ENCODE measurements at regions not wholly inside any gene's neighbourhood (a gene's known extent, or its start where the extent isn't known, plus 50 kb on each side); places are given as distances from the start of the nearest gene placed in this dataset.
A peak's percentile ranks its signal among the peaks of the same experiment; 100 is the strongest.

DNA sequence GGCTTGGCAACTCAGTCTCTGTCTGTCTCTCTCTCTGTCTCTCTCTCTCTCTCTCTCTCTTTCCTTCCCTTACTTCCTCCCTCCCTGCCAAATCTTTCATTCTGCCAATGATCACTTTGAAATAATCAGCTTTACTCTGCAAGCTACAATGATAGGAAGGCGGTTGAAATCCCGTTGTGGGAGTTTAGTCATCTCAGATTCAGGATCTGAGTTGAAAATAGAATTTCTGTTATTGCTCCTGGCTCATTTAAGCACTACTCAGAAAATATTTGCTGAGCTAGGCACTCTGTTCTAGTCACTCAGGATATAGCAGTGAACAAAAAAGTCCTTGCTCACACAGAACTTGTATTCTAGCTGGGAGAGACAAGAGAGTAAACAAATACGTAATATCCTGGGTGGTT is 56.3 kb upstream of the DCTD start:
- TF ChIP-seq, protein P1, sequence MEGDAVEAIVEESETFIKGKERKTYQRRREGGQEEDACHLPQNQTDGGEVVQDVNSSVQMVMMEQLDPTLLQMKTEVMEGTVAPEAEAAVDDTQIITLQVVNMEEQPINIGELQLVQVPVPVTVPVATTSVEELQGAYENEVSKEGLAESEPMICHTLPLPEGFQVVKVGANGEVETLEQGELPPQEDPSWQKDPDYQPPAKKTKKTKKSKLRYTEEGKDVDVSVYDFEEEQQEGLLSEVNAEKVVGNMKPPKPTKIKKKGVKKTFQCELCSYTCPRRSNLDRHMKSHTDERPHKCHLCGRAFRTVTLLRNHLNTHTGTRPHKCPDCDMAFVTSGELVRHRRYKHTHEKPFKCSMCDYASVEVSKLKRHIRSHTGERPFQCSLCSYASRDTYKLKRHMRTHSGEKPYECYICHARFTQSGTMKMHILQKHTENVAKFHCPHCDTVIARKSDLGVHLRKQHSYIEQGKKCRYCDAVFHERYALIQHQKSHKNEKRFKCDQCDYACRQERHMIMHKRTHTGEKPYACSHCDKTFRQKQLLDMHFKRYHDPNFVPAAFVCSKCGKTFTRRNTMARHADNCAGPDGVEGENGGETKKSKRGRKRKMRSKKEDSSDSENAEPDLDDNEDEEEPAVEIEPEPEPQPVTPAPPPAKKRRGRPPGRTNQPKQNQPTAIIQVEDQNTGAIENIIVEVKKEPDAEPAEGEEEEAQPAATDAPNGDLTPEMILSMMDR (conservative IDR thresholded peaks at IDR 0.05; ENCODE audit: low read length), result no peak
- H3K4me3 ChIP-seq (ENCODE audit: low read length), result no peak overlapping the region
- DNase-seq (ENCODE audit: low read depth), result peak; percentile 1

DNA sequence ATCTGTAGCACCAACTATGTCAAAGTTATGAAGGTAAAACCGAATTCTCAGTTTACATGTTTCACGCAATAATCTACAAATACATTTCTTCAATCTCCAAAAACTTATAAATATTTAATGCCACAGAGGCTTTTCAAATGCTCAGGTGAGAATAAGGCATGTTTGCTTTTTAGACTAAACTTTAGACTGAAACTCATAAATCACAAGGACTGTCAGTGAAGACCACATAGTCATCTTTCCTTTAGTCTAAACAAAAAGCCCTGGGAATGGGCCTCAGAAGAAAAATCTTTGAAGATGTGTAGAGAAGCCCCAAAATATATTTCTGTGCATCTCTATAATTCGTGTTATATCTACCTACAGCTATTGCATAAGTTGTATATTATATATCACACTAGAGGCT is 54.5 kb upstream of the DCTD start:
- TF ChIP-seq, protein P1 (conservative IDR thresholded peaks at IDR 0.05; ENCODE audit: low read length), result no peak
- DNase-seq (ENCODE audit: low read depth), result no peak

DNA sequence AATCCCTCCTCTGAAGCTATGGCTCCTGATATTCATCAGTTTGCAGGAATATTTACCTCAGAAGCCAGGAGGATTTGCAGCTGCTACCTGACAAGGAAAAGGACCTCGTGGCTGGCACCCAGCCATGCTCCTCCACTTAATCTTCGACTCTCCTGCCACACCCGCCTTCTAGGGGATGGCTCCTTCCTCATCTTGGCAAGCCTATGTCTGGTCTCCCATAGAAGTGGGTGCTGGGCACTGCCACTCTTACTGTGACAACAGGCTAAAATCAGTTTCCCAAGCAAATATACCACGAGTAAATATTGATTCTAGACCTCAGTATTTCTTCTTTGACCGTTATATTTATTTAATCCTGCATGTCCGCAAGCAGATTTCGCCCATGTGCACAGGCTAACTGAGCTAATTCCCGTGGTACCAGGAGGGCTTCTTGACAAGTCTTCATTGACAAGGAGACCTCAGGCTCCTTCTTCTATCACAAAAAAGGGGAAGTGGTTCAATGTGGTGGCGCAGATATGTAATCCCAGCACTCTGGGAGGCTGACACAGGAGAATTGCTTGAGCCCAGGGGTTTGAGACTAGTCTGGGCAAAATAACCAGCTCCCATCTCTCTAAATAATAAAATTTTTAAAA is 52.6 kb upstream of the DCTD start:
- TF ChIP-seq, protein P1 (conservative IDR thresholded peaks at IDR 0.05; ENCODE audit: low read length), result no peak
- DNase-seq (ENCODE audit: low read depth), result no peak
- H3K4me3 ChIP-seq (ENCODE audit: low read length), result no peak overlapping the region

More for the DNA sequence above, 54.5 kb upstream of the DCTD start:
- no peak overlapping the region for H3K4me3 ChIP-seq (ENCODE audit: low read length)

DNA sequence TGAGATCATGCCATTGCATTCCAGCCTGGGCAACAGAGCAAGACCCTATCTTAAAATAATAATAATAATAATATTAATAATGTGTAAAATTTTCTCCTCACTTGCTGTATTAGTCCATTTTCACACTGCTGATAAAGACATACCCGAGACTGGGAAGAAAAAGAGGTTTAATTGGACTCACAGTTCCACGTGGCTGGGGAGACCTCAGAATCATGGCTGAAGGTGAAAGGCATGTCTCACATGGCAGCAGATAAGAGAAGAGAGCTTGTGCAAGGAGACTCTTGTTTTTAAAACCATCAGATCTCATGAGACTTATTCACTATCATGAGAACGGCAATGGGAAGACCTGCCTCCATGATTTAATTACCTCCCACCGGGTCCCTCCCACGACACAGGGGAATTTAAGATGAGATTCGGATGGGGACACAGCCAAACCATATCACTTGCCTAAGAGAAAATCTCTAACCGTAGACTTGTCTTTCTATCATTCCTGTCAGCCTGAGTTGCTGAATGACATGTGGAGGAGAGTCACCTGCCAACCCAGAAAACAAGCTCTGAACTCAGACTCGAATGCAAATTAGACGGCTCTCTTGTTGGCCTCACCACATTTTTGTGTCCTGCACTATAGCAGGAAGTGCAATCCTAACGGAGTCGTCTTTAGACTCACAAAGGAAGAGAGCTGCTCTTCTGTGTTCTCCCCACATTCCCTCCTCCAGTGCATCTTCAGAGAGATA is 51.9 kb upstream of the DCTD start:
- DNase-seq (ENCODE audit: low read depth), result no peak
- TF ChIP-seq, protein P1 (conservative IDR thresholded peaks at IDR 0.05; ENCODE audit: low read length), result no peak
- no peak overlapping the region for H3K4me3 ChIP-seq (ENCODE audit: low read length)

DNA sequence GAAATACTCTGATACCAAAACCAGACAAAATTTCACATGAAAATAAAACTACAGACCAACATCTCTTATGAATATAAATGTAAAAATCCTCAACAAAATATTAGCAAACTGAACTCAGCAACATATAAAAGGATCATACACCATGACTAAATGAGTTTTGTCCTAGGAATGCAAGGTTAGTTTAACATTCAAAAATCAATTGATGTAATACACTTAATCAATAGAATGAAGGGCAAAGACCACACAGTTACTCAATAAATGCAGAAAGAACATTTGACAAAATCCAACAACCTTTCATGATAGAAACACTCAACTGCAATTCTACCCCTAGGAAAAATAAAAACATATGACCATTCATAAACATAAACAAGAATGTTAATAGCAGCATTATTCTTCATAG is 50.2 kb upstream of the DCTD start:
- no peak overlapping the region for H3K4me3 ChIP-seq (ENCODE audit: low read length)
- TF ChIP-seq, protein P1 (conservative IDR thresholded peaks at IDR 0.05; ENCODE audit: low read length), result no peak
- no peak for DNase-seq (ENCODE audit: low read depth)
